H1 (cell line): ENCODE measurements at regions not wholly inside any gene's neighbourhood (a gene's known extent, or its start where the extent isn't known, plus 50 kb on each side); places are given as distances from the start of the nearest gene placed in this dataset.
"Not testable (repeated sequence)": the region's sequence is repeated elsewhere in the genome, so short reads cannot be mapped to it uniquely, and the experiment has no call there.

Experiments
- CTCF ChIA-PET: fragments of 300-600 bp; sonication (Branson Sonifier 250); formaldehyde crosslinking; loops from one replicate; lab custom pipeline; 2021; ENCODE audit not compliant: partially characterized antibody; lab: Charles Lee
- POLR2A ChIA-PET: fragments of 300-600 bp; sonication (Branson Sonifier 250); formaldehyde crosslinking; loops from one replicate; lab custom pipeline; 2021; ENCODE audit warnings: inconsistent platforms; ENCODE audit not compliant: partially characterized antibody; lab: Charles Lee
- DNase-seq, 2 experiments: peaks; one replicate each; pipeline versions ENCODE4 v3.0.0 to v3.0.0-alpha.2; 2010 to 2022; ENCODE audit warnings: low spot score in 2 of 2, low read depth in 1 of 2, mixed read lengths in 1 of 2
- FAIRE-seq: peaks from 2 replicates; lab custom pipeline; 2011; peaks lifted over from hg19 to GRCh38; lab: Jason Lieb, UNC
- H2AFZ ChIP-seq: 2 replicates; pipeline ENCODE4 v1.8.1; 2012; ENCODE audit warnings: low read length, inconsistent platforms
- H2AK5ac ChIP-seq: 2 replicates; pipeline ENCODE4 v1.6.1; 2013; ENCODE audit warnings: low read depth, low read length
- H2BK120ac ChIP-seq: replicated peaks from 2 replicates; pipeline ENCODE3; 2013; ENCODE audit warnings: low read depth, low read length, inconsistent platforms
- H2BK12ac ChIP-seq: 2 replicates; pipeline ENCODE4 v1.6.1; 2013; ENCODE audit warnings: low read depth, low read length
- H2BK15ac ChIP-seq: 2 replicates; pipeline ENCODE4 v1.6.1; 2013; ENCODE audit warnings: low read length
- H2BK20ac ChIP-seq: 2 replicates; pipeline ENCODE4 v1.6.1; 2013; ENCODE audit warnings: low read length
- H2BK5ac ChIP-seq: 2 replicates; pipeline ENCODE4 v1.6.1; 2013; ENCODE audit warnings: low read depth, low read length
- H3K14ac ChIP-seq: 2 replicates; pipeline ENCODE4 v1.6.1; 2013; ENCODE audit warnings: inconsistent platforms; ENCODE audit not compliant: insufficient read length
- H3K18ac ChIP-seq: 2 replicates; pipeline ENCODE4 v1.6.1; 2013; ENCODE audit warnings: low read length; ENCODE audit errors: extremely low read depth
- H3K23ac ChIP-seq: 2 replicates; pipeline ENCODE4 v1.6.1; 2013; ENCODE audit warnings: inconsistent platforms; ENCODE audit not compliant: insufficient read length
- H3K23me2 ChIP-seq: 2 replicates; pipeline ENCODE4 v1.6.1; 2013; ENCODE audit warnings: low read depth, low read length
- H3K27ac ChIP-seq: 2 replicates; pipeline ENCODE4 v1.6.1; 2011; ENCODE audit warnings: low read depth, low read length, inconsistent platforms
- H3K27me3 ChIP-seq, 4 experiments: replicated peaks in 1 of 4; 1 replicate in 1 of 4; 2 replicates in 3 of 4; pipeline versions ENCODE4 v1.6.1 to v1.8.1; 2011 to 2013; ENCODE audit warnings: low read length in 3 of 4, mild to moderate bottlenecking in 3 of 4, inconsistent platforms in 2 of 4, mixed read lengths in 2 of 4, moderate library complexity in 1 of 4; ENCODE audit not compliant: control insufficient read depth in 3 of 4, insufficient read depth in 3 of 4; ENCODE audit errors: extremely low read depth in 1 of 4
- H3K36me3 ChIP-seq, 4 experiments: 2 replicates each; pipeline versions ENCODE4 v1.6.1 to v1.8.1; 2011 to 2013; ENCODE audit warnings: mild to moderate bottlenecking in 4 of 4, low read length in 3 of 4, moderate library complexity in 2 of 4, control low read depth in 1 of 4, inconsistent platforms in 1 of 4; ENCODE audit not compliant: insufficient read depth in 4 of 4, control insufficient read depth in 2 of 4
- H3K4ac ChIP-seq: replicated peaks from 2 replicates; pipeline ENCODE3; 2013; ENCODE audit warnings: low read length, low read depth, mixed read lengths, inconsistent platforms; ENCODE audit not compliant: insufficient read length
- H3K4me1 ChIP-seq, 4 experiments: replicated peaks in 1 of 4; 1 replicate in 1 of 4; 2 replicates in 3 of 4; pipeline versions ENCODE4 v1.6.1 to v1.8.1; 2011 to 2013; ENCODE audit warnings: low read length in 3 of 4, inconsistent platforms in 2 of 4, mixed read lengths in 1 of 4; ENCODE audit not compliant: insufficient read depth in 4 of 4, control insufficient read depth in 3 of 4
- H3K4me2 ChIP-seq, 2 experiments: 2 replicates each; pipeline versions ENCODE4 v1.6.1 to v1.8.1; 2011 to 2013; ENCODE audit warnings: low read depth in 2 of 2, low read length in 2 of 2, control low read depth in 1 of 2, inconsistent platforms in 1 of 2, mild to moderate bottlenecking in 1 of 2; ENCODE audit not compliant: insufficient read depth in 1 of 2
- H3K4me3 ChIP-seq, 4 experiments: fragments of 200-600, 300-600 bp in 1 of 4; sonication (generic), shearing (Covaris generic), sonication (Bioruptor Twin) in 1 of 4; 2 replicates each; pipeline versions ENCODE4 v1.5.1 to v1.8.1; 2011 to 2016; ENCODE audit warnings: low read length in 4 of 4, low read depth in 3 of 4, control low read depth in 2 of 4, inconsistent platforms in 2 of 4, mild to moderate bottlenecking in 2 of 4, mixed read lengths in 1 of 4, moderate library complexity in 1 of 4; ENCODE audit not compliant: insufficient read depth in 2 of 4; ENCODE audit errors: extremely low read depth in 1 of 4
- H3K56ac ChIP-seq: replicated peaks from 2 replicates; pipeline ENCODE3; 2013; ENCODE audit warnings: low read depth, mild to moderate bottlenecking, mixed read lengths, low read length, inconsistent platforms; ENCODE audit not compliant: insufficient read length
- H3K79me1 ChIP-seq: 2 replicates; pipeline ENCODE4 v1.6.1; 2013; ENCODE audit warnings: low read depth, low read length, control low read depth
- H3K79me2 ChIP-seq, 2 experiments: 2 replicates each; pipeline versions ENCODE4 v1.6.1 to v1.8.1; 2012 to 2013; ENCODE audit warnings: low read length in 2 of 2, mild to moderate bottlenecking in 2 of 2, inconsistent platforms in 1 of 2; ENCODE audit not compliant: insufficient read depth in 2 of 2, control insufficient read depth in 1 of 2
- H3K9ac ChIP-seq, 4 experiments: replicated peaks in 1 of 4; 1 replicate in 1 of 4; 2 replicates in 3 of 4; pipeline versions ENCODE4 v1.6.1 to v1.8.1; 2011 to 2013; ENCODE audit warnings: low read depth in 3 of 4, low read length in 3 of 4, control low read depth in 2 of 4, mild to moderate bottlenecking in 2 of 4, moderate library complexity in 2 of 4, inconsistent platforms in 1 of 4; ENCODE audit errors: extremely low read depth in 1 of 4
- H3K9me3 ChIP-seq, 2 experiments: 2 replicates each; pipeline versions ENCODE4 v1.6.1 to v1.8.1; 2012 to 2013; ENCODE audit warnings: mild to moderate bottlenecking in 2 of 2, moderate library complexity in 2 of 2, control low read depth in 1 of 2, inconsistent platforms in 1 of 2, low read depth in 1 of 2, low read length in 1 of 2, mixed read lengths in 1 of 2; ENCODE audit not compliant: insufficient read depth in 2 of 2
- H4K20me1 ChIP-seq, 2 experiments: replicated peaks in 1 of 2; 2 replicates each; pipeline versions ENCODE3 to v1.8.1; 2011 to 2013; ENCODE audit warnings: inconsistent platforms in 2 of 2, low read length in 2 of 2, mild to moderate bottlenecking in 1 of 2; ENCODE audit not compliant: insufficient read depth in 2 of 2, control insufficient read depth in 1 of 2
- H4K5ac ChIP-seq: 2 replicates; pipeline ENCODE4 v1.6.1; 2013; ENCODE audit warnings: low read length, low read depth, mixed read lengths, inconsistent platforms; ENCODE audit not compliant: insufficient read length
- H4K8ac ChIP-seq: 2 replicates; pipeline ENCODE4 v1.8.0; 2013; ENCODE audit warnings: mild to moderate bottlenecking, moderate library complexity, low read length, inconsistent platforms; ENCODE audit not compliant: insufficient read depth; ENCODE audit errors: extremely low read depth
- H4K91ac ChIP-seq: replicated peaks from 2 replicates; pipeline ENCODE3; 2013; ENCODE audit warnings: low read length, mixed read lengths, inconsistent platforms; ENCODE audit not compliant: insufficient read length
- WGBS, 2 experiments: shearing (Covaris generic) in 1 of 2; methylation state at CpG; one replicate each; pipeline versions ENCODE4 v1.1.6 to v1.1.7; 2013 to 2015; ENCODE audit warnings: low lambda C conversion rate in 2 of 2, mixed read lengths in 2 of 2, inconsistent platforms in 1 of 2, low coverage in 1 of 2, missing lambda C conversion rate in 1 of 2; ENCODE audit not compliant: insufficient replicate concordance in 2 of 2, insufficient coverage in 1 of 2, insufficient read length in 1 of 2; ENCODE audit errors: extremely low coverage in 1 of 2, missing lambda C conversion rate in 1 of 2; 5-methylcytosine and 5-hydroxymethylcytosine counted together

GRCh38 chr7:128579843-128580242, 92.2 kb upstream of the GARIN1A start:
- H3K79me2 ChIP-seq, CTCF ChIA-PET, H3K23ac ChIP-seq, H3K4ac ChIP-seq, H2BK15ac ChIP-seq, H2AK5ac ChIP-seq, H4K8ac ChIP-seq, H2AFZ ChIP-seq, DNase-seq, H2BK12ac ChIP-seq, H4K5ac ChIP-seq, H2BK120ac ChIP-seq, H3K27me3 ChIP-seq, H3K23me2 ChIP-seq, POLR2A ChIA-PET, H2BK5ac ChIP-seq, H4K20me1 ChIP-seq, H3K4me3 ChIP-seq, FAIRE-seq, H3K4me2 ChIP-seq, H4K91ac ChIP-seq, H3K27ac ChIP-seq, H3K9ac ChIP-seq, H2BK20ac ChIP-seq, H3K14ac ChIP-seq, H3K9me3 ChIP-seq, H3K4me1 ChIP-seq, H3K79me1 ChIP-seq, H3K18ac ChIP-seq, H3K56ac ChIP-seq: not testable (repeated sequence)
- WGBS, 2 experiments: 85% methylated on average over 4 of the region's 4 CpGs; no CpG with 5 or more reads in 1 of the 2 experiments
- H3K36me3 ChIP-seq: peaks cover 0 to 11% (median 4%) of the 10 kb centered on the region in 4 experiments; a peak in 4 of 8 replicates

GRCh38 chr7:128581100-128581499, 91.0 kb upstream of the GARIN1A start:
- FAIRE-seq, H3K36me3 ChIP-seq, H2AK5ac ChIP-seq, H3K18ac ChIP-seq, H4K8ac ChIP-seq, H2BK12ac ChIP-seq, H3K4me2 ChIP-seq, H3K56ac ChIP-seq, H3K4me1 ChIP-seq, H3K9ac ChIP-seq, H2BK120ac ChIP-seq, H2BK20ac ChIP-seq, H3K27ac ChIP-seq, H4K20me1 ChIP-seq, CTCF ChIA-PET, POLR2A ChIA-PET, H4K91ac ChIP-seq, H3K9me3 ChIP-seq, H3K14ac ChIP-seq, H3K27me3 ChIP-seq, H2BK15ac ChIP-seq, H3K23me2 ChIP-seq, H3K79me2 ChIP-seq, H3K23ac ChIP-seq, H3K79me1 ChIP-seq, H2AFZ ChIP-seq, H2BK5ac ChIP-seq, DNase-seq, H3K4ac ChIP-seq, H4K5ac ChIP-seq, H3K4me3 ChIP-seq: not testable (repeated sequence)
- WGBS, 2 experiments: 91% methylated on average over 5 of the region's 5 CpGs; no CpG with 5 or more reads in 1 of the 2 experiments
